ENCODE measurements at regions not wholly inside any gene's neighbourhood (a gene's known extent, or its start where the extent isn't known, plus 50 kb on each side); places are given as distances from the start of the nearest gene placed in this dataset.

DNA sequence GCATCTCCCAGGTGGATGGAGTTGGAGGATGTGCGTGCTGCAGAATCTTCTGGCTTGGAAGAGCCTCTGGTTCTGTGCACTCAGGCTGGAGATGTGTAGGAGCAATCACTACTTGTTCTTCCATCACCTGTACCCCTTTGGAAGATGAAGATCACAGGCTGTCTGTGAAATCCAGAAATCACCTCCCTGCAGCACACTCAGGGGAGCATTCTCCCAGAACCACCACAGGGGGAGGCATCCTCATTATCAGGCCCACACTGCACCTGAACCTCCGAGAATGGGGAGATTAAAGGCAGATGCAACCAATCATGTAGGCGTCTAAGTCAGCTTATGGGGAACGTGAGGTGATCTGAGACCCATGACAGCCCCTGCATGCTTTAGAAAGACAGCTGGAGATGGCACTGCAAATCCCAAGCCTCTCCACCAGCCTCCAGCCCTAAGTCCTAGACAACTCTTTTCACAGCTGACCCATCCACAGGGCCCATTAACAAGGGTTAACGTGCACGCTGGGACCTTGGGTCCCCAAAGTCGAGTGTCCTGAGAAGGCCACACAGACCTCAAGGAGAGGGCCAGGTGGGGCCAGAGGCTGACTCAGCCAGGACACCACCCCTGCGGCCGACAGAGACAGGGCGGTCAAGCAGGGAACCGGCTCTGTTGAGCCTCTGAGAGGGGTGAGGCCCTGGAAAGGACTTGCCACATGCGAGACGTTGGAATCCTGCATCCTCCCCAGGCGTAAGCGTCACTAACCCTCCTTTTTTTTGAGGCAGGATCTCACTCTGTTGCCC, 314.9 kb downstream of the EIPR1 start:
- DNase-seq (ENCODE audit: low read depth in 2 of 2): no peak

DNA sequence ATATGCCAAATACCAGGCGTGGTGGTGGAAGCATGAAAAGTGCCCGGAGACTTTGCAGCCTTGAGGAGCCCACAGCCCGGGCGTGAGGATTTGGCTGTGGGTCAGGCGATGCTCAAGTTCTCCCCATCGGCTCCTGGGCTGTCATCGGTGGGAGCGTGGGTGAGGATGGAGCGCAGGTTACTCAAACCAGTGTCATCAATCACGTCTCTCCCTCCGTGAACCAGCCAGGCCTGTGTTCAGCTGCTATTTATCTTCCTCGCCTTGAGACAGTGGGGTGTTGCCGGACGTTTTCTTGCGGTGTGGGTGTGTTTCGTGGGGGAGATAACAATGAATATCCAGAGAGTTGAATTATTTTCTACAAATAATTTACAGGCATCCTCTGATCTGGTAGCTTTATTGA, 317.6 kb downstream of the EIPR1 start:
- DNase-seq (ENCODE audit: low read depth in 2 of 2): no peak

DNA sequence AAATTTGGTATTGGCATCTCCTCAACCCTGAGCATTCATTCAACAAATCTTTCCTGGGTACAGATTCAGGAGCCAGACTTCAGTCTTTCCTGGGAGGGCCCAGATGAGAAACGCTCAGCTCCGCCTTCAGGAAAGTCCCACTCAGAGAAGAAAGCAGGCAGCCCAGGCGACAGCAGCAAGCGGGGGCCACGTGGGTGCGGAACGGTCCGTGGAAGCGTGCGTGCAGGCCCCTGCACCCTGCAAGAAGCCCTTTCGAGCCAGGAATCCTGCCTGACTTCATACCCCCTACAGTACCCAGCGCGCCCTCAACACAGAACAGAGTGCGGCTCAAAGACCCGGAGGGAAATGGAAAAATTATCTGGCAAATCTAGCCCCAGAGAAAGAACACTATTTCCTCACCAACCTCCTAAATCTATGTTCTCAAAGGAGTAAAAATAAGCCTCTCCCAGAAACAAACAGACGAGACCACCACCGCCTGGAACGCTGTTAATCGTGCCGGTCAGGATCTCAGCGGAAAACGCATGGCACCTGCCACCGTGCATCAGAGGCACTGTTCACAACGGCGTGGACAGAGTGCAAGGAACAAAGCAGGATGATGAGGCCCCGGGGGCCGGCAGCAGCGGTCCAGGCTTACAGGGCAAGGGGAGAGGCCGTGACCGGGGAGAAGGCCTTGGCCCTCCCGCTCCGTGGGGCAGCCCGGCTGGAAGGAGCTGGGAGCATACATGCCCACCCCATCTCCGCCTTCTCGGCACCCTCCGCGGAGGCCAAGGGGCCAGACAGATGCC, 318.3 kb downstream of the EIPR1 start:
- no peak for DNase-seq (ENCODE audit: low read depth in 2 of 2)

DNA sequence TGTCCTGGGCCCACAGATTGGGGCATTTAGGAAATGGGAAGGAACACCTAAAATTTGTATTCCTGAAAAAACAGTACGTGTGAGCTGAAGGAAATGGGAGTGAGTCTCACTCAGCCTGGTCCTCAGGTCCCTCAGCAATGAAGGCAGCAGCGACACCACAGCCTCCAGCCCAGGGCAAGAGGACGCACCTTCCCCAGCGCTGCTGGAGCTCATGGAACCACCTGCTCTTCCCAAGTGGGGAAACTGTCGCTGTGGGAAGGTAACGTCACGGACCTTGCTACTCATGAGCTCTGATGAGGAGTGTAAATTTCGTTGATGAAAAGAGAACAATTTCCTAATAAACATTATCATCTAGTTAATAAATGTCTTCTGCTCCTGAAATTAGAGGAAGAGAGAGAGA, 323.6 kb downstream of the EIPR1 start:
- DNase-seq (ENCODE audit: low read depth in 2 of 2): no peak

DNA sequence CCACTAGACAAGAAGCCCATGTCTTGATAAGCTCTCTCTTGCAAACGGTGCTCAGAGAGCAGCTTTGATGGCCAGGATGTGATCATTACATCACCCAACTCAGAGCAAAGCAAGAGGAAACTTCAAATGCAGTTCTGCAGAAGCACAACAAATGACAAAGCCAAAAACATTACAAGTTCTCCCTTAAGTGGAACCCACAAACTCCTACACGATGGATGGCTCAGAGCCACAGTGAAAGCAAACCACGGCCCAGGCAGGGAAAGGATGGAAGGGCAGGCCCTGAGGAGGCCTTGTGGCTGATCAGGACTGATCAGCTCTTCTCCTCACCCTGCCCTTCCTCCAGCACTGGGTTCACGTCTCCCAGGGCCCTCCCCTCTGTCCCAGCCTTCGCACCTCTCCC, 326.4 kb downstream of the EIPR1 start:
- DNase-seq (ENCODE audit: low read depth in 2 of 2): no peak

DNA sequence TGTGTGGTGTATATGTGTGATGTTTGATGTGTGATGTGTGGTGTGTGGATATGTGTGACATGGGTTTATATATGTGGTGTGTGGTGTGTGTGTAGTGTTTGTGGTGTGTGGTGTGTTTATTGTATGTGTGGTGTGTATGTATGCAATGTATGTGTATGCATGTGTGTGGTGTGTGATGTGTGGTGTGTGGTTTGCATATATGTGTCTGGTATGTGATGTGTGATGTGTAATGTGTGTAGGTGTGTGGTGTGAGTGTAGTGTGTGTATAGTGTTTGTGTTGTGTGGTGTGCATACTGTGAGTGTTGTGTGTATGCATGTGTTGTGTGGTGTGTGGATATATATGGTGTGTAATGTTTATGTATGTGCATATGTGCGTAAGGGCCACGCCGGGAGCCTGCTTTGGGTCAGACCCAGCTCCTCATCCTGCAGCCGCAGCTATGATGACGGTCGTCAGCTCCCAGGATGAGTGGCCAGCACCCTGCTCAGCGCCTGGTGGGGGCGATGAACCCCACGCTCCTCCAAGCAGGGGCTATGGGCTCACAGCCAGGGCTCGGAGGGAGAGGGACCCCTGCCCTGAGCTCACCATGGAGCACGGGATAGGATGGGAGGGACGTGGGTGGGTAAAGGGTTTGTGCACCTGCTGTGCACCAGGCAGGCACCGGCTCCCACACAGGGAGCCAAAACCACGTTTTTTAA, 331.3 kb downstream of the EIPR1 start:
- no peak for DNase-seq (ENCODE audit: low read depth in 2 of 2)

DNA sequence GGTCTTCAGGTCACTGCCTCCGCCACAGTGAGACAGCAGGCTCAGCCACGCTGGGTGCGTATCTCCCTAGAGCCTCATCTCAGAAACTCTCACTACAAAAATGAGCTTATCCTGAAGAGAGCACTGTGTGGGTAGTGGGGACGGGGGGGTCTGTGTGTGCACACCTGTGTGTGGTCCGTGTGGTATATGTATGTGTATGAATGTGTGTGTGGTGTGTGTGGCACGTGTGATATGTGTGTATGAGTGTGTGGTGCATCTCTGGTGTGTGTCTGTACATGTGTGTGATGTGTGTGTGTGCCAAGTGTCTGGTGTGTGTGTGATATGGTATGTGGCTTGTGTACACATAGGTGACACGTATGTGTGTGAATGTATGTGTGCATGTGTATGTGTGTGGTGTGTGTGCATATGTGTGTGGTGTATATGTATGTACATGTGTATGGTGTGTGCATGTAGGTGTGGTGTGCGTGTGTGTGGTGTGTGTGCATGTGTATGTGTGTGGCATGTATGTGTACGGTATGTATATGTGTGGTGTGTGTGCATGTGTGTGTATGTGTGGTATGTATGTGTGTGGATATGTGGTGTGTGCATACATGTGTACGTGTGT, 332.2 kb downstream of the EIPR1 start:
- no peak for DNase-seq (ENCODE audit: low read depth in 2 of 2)

DNA sequence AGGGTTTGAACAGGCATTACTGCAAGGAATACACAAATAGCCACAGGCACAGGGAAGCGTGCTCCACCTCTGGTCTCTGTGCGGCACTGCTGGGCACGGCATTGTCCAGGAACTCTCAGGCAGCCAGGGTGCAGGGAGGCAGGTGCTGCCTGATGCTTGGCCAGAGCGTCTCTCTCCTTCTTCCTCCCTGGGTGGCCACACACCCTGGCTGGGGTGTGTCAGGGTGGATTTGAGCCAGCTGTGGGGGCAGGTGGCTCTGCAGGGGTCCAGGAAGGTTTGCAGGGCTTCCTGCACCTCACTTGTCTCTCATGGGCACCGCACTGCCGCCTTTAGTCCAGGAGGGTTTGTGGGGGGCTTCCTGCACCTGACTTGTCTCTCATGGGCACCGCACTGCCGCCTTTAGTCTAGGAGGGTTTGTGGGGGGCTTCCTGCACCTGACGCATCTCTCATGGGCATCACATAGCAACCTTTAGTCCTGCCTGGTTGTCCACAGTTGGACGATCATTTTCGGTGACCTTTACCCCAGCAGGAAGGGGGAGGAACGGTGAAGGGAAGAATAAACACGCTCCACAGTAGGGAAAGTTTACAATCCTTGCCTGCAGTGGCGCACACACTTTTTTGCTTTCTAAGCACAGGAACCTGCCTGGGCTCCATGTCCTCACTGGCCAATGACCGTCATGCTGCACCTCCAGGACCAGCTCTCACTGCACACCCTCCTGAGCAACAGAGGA, 332.9 kb downstream of the EIPR1 start:
- DNase-seq (ENCODE audit: low read depth in 2 of 2): no peak

DNA sequence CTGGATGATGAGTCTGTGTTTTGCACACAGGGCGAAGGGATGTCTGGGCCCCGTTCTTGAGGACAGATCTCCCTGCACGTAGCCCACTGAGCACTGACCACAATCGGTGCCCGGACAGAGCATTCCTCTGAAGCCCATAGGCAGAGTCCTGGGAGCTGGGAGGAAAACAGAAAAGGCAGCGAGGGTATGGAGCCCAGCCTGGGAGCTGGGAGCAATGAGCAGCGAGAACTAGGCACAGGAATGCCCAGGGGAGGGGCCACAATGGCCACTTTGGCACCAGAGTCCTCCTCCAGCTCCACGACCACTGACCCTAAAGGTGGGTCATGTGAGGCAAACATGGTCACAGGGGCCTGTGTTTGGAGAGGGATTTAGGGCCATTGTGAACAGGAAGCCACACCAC, 333.9 kb downstream of the EIPR1 start:
- DNase-seq (ENCODE audit: low read depth in 2 of 2): no peak

DNA sequence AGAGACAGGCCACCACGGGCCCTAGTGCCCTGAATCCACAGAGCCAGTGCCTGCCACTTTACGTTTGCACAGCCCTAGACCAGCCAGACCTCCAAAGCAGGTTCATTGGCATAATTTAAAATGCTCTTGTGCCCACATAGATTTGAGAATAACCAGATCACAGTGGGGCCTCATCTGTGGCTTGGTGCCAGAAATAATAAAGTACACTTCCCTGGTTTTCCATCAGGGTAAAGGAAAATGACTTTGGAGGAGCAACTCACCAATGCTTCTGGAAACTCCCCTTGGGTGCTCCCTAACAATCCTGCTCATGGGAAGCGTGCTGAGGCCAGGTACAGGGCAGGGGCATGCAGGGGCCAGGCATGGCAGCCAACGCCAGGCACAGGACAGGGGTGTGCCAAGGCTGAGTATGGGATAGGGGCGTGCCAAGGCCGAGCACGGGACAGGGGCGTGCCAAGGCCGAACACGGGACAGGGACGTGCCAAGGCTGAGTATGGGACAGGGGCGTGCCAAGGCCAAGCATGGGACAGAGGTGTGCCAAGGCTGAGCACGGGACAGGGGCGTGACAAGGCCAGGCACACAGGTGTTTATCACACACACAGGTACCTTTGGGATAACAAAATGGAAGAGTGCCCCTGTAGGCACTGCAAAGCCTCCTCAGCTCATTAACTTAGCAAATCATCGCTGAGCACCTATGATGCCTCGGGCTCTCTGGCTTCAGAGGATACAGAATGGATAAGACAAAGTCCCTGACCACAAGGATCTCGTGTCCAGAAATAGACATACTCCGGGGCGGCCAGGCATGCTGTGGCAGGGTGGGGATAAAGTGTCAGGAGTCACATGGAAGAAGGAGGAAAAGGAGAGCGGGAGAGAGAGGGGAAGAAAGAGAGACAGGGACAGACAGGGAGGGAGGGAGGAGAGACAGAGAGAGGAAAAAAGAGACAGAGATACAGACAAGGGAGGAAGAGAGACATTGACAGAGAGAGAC, 334.7 kb downstream of the EIPR1 start:
- no peak for DNase-seq (ENCODE audit: low read depth in 2 of 2)

DNA sequence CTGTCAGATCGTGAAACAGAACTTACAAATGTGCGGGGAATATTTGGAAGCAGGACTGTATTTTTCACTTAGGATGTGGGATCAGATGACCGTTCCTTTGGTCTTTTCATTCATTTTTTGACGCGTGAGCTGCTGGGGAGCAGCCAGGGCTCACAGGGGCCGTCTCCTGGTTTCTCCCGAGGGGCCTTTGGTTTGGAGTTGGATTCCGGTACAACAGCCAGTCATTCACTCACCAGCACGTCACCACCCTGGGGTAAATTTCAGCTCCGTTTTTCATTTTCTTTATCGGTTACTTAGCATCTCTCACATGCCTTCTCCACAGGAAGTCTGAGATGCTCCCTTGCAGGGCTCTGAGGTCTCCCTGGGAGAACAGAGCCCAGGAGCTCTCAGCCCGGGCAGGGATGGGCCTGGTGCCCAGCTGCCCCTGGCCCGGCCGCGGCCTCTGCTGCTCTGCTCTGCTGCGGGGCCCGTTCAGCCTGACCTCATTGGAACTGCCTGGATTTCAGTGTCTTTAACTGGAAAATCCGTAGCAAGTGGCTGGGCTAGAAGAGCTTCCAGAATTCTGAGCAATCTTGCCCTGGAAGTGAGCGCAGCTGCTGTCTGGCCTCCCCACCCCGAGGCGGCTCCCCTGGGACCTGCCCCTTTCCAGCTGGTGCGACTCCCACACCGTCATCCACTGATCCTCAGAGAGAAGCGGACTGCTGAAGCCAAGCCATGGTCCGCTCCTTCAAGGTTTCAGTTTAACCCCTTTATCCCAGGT, 335.6 kb downstream of the EIPR1 start:
- DNase-seq (ENCODE audit: low read depth in 2 of 2): no peak

DNA sequence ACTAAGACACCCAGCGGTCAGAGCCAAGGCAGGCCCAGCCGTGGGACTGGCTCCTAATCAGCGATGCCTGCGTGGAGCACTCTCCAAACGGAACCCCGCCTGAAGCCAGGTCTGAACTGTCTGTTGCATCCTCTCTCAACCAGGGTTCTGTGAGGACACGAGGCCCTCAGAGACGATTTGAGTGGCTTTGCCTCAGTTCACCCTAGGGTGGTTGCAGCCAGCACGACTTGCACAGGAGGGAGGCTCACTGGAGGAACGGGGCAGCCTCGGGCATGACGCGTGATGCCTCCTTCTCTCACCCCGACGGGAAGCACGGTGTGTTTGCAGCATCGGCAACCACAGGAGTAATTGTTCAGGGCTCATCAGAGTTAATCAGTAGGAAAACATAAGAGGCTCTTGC, 336.4 kb downstream of the EIPR1 start:
- no peak for DNase-seq (ENCODE audit: low read depth in 2 of 2)

DNA sequence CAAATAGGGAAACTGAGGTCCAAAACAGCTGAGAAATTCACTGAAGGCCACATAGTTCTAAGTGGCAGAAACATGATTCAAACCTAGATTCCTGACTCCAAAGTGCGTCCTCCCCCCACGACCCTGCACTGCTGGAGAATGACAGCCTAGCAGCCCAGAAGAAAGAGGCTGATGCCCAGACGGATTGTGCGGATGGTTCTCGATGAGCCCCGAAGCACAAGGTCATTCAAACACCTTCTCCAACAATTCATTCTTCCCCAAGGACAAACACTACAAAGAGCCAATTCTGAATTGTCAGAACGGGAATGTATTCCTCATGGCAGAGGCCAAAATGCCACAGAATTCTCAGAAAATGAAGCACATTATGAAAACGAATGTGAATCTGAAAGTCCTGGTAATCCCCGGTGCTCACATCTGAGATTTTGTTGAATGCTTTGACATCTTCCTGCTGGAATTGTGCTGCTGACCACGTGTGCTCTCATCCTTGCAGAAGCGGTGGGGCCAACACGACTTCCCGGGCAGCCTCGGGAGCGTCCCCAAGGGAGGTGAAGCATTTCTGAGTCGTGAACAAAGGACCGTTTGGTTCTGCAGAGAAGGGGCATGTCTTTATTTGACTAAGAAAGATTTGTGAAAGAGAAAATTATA, 337.0 kb downstream of the EIPR1 start:
- DNase-seq (ENCODE audit: low read depth in 2 of 2): no peak

DNA sequence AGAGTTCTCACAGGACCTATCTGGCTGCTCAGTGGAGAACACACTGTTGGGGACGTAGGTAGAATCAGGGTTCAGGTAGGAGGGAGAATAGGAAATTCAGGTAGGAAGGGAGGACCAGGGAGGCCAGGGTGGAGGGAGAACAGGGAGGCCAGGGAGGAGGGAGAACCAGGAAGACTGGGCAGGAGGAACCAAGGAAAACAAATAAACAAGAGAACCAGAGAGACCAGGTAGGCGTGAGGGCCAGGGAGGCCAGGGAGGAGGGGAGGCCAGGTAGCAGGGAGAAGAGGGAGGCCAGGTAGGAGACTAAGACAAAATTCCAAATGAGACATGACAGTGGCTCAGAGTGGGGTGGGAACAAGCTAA, 337.6 kb downstream of the EIPR1 start:
- DNase-seq (ENCODE audit: low read depth in 2 of 2): no peak

DNA sequence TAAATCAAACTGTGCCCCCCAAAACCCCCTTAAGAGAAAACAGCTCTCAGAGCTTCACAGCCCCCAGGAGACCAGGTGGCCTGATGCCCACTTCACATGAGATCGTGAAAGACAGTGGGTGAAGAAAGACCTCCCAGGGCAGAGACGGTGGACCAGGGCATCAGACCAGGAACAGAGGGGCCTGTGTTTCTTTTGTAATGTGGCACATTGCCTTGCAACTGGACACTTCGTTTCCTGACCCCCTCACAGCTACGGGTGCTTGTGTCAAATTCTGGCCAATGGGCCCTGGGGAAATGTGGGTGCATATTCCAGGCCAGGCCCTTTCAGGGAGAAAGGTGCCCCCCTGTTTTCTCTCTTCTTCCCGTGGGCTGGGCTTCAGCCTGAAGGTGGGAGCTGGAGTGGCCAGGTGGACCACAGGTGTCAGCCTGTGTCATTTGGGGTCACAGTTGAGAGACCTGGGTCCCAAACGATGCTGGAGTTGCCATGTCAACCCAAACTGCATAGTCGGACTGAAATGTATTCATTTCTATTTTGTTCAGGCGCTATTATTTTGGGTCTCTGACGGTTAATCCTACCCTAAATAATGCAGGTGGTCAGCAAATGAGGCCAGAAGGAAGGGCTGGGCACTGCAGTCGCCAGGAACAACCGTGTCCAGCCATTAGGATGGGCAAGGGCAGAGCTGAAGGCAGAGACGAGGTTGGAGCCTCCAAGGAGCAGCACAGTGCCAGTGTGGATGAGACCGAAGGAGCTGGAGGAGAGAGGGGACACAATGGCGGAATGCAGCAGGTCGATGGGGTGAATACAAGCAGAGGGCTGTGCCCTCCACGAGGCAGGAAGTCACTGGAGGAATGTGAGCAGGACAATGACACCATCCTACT, 338.2 kb downstream of the EIPR1 start:
- DNase-seq (ENCODE audit: low read depth in 2 of 2): no peak

DNA sequence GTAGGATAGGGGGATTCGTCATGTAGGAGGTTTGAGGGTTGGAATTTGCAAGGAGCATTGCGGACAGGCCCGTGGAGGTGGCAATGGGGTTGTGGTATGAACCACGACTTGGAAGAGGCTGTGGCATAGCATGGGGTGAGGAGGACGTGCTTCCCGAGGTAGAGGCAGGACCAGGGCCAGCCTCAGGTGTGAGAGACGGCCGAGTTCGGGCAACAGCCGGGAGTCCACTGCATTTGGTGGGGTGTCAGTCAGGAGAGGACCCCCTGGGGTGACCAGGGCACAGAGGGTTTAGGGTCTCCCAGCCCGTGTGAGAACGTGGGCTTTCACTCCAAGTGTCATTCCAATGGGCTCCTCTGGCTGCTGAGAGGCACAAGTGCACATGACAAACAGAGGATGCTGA, 339.0 kb downstream of the EIPR1 start:
- DNase-seq (ENCODE audit: low read depth in 2 of 2): no peak

DNA sequence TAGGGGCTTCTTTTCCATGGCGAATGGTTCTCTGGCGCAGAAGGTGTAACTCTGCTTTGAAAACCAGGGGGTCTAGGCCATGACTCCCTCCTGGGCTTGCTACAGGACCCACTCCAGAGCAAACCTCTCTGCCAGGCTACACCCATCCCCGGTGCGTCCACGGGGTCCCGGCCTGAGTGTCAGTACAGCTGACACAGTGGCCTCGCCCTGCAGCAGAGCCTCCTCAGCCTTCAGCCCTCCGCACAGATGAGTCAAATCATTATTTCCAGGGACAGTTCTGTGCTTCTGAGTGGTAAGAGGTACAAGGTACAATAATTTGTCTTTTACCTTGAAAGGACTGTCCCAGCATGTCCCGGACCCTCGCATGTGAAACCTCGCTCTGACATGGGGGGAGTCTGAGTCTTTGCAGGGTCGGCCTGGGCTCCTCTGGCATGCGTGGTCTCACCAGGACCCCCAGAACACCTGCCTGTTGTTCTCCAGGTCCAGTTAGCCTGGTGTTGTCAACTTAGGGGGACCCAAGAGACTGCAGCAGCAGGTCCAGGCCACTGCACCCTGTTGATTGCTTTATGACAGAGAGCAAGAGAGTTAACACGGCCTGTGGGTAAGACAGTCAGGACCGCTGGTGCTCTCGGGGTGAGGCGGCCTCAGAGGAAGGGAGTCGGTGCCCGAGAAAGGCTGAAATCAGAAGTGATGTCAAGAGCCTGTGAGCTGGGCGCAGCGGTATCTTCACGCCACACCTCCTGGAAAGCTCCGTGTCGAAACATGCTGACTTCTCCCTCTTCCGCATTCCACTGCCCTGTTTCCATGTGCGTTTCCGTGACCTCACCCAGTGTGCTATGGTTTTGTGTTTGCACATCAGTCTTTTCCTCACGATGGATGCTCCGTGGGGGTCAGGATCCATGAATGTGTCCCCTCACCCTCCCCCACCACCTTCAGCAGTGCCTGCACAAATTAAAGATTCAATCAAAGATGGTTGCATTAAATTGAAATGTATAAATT, 340.1 kb downstream of the EIPR1 start:
- no peak for DNase-seq (ENCODE audit: low read depth in 2 of 2)

Data from stimulated activated CD4-positive, alpha-beta T cell treated with anti-CD3 and anti-CD28 coated beads, Interleukin-4, amount 100 ng/mL, for 48 hours (primary cell).